ENCODE measurements at regions not wholly inside any gene's neighbourhood (a gene's known extent, or its start where the extent isn't known, plus 50 kb on each side); places are given as distances from the start of the nearest gene placed in this dataset.

- DNase-seq (ENCODE audit: low spot score): no peak
These were observed 935.9 kb downstream of the GATA3 start for GRCh38 chr10:8990280-8990987.

GRCh38 chr10:8992009-8992408 is 937.5 kb downstream of the GATA3 start:
- DNase-seq (ENCODE audit: low spot score): no peak

- DNase-seq (ENCODE audit: low spot score): no peak
These were observed 939.4 kb downstream of the GATA3 start for GRCh38 chr10:8993864-8994263.

- no peak for DNase-seq (ENCODE audit: low spot score)
These were observed 944.3 kb downstream of the GATA3 start for GRCh38 chr10:8998751-8999150.

- no peak for DNase-seq (ENCODE audit: low spot score)
These were observed 948.6 kb downstream of the GATA3 start for GRCh38 chr10:9003122-9003521.

- DNase-seq (ENCODE audit: low spot score): no peak
These were observed 950.2 kb downstream of the GATA3 start for GRCh38 chr10:9004736-9005135.

- no peak for DNase-seq (ENCODE audit: low spot score)
These were observed 955.0 kb downstream of the GATA3 start for GRCh38 chr10:9009505-9009904.

- no peak for DNase-seq (ENCODE audit: low spot score)
These were observed 955.6 kb downstream of the GATA3 start for GRCh38 chr10:9010093-9010492.

- DNase-seq (ENCODE audit: low spot score): no peak
These were observed 956.6 kb downstream of the GATA3 start for GRCh38 chr10:9010931-9011670.

GRCh38 chr10:9012312-9012711 is 957.8 kb downstream of the GATA3 start:
- DNase-seq (ENCODE audit: low spot score): no peak

- DNase-seq (ENCODE audit: low spot score): no peak
These were observed 960.5 kb downstream of the GATA3 start for GRCh38 chr10:9015005-9015404.

- DNase-seq (ENCODE audit: low spot score): no peak
These were observed 961.0 kb downstream of the GATA3 start for GRCh38 chr10:9015447-9015846.

- no peak for DNase-seq (ENCODE audit: low spot score)
These were observed 962.4 kb downstream of the GATA3 start for GRCh38 chr10:9016930-9017329.

GRCh38 chr10:9018195-9019173 is 964.0 kb downstream of the GATA3 start:
- DNase-seq (ENCODE audit: low spot score): no peak

GRCh38 chr10:9023206-9023605 is 968.7 kb downstream of the GATA3 start:
- DNase-seq (ENCODE audit: low spot score): no peak

- DNase-seq (ENCODE audit: low spot score): no peak
These were observed 969.7 kb downstream of the GATA3 start for GRCh38 chr10:9024210-9024609.

- DNase-seq (ENCODE audit: low spot score): no peak
These were observed 973.7 kb downstream of the GATA3 start for GRCh38 chr10:9028231-9028630.

GRCh38 chr10:9035355-9035754 is 980.9 kb downstream of the GATA3 start:
- DNase-seq (ENCODE audit: low spot score): no peak

GRCh38 chr10:9036711-9037204 is 982.3 kb downstream of the GATA3 start:
- no peak for DNase-seq (ENCODE audit: low spot score)

- DNase-seq (ENCODE audit: low spot score): no peak
These were observed 983.7 kb downstream of the GATA3 start for GRCh38 chr10:9038146-9038714.

- no peak for DNase-seq (ENCODE audit: low spot score)
These were observed 989.0 kb downstream of the GATA3 start for GRCh38 chr10:9043466-9043865.

- no peak for DNase-seq (ENCODE audit: low spot score)
These were observed 990.8 kb downstream of the GATA3 start for GRCh38 chr10:9045311-9045710.

Data from HuH-7 (cell line).